ENCODE measurements at regions not wholly inside any gene's neighbourhood (a gene's known extent, or its start where the extent isn't known, plus 50 kb on each side); places are given as distances from the start of the nearest gene placed in this dataset.

DNA sequence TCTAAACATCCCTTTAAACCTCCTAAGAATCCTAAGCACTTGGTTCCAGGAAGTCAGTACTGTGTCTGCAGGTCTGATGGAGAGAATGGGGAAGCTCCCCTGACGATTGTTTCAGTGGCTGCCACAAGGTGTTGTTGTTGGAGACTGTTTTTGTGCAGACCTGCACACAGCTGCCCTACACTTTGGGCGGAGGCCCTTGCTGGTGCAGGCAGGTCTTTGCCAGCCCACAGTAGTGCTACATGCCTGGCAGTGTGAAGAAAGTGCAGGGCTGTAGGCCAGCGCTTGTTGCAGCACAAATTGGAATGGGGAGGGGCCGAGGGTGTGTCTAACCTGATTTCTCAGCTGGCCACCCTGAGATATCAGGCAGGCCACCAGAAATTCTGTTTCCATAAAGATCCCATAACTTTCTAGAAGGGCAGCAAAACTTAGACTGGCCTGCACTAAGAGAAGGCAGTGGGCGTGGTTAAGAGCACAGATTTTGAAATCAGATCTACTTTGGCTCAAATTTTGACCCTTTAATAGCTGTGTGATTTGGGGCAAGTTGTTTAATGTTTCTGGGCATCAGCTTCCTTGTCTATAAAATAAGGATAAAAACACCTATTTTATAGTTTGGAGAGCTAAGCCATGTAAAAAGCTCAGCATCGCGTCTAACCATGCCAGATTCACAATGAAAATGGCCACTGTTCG lies 83.7 kb upstream of the SLC1A4 start:
- TF ChIP-seq, protein P1, sequence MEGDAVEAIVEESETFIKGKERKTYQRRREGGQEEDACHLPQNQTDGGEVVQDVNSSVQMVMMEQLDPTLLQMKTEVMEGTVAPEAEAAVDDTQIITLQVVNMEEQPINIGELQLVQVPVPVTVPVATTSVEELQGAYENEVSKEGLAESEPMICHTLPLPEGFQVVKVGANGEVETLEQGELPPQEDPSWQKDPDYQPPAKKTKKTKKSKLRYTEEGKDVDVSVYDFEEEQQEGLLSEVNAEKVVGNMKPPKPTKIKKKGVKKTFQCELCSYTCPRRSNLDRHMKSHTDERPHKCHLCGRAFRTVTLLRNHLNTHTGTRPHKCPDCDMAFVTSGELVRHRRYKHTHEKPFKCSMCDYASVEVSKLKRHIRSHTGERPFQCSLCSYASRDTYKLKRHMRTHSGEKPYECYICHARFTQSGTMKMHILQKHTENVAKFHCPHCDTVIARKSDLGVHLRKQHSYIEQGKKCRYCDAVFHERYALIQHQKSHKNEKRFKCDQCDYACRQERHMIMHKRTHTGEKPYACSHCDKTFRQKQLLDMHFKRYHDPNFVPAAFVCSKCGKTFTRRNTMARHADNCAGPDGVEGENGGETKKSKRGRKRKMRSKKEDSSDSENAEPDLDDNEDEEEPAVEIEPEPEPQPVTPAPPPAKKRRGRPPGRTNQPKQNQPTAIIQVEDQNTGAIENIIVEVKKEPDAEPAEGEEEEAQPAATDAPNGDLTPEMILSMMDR (conservative IDR thresholded peaks at IDR 0.05; ENCODE audit: low read depth, low read length) = no peak
- no peak for TF ChIP-seq EZH2 (IDR thresholded peaks at IDR 0.05; ENCODE audit: borderline replicate concordance, low read depth, low read length, poor library complexity, severe bottlenecking)

Data from A673 (cell line).